ENCODE measurements at regions not wholly inside any gene's neighbourhood (a gene's known extent, or its start where the extent isn't known, plus 50 kb on each side); places are given as distances from the start of the nearest gene placed in this dataset.
A peak's percentile ranks its signal among the peaks of the same experiment; 100 is the strongest.

GRCh38 chr2:219692521-219692920 is 65.1 kb downstream of the SLC4A3 start:
- no peak overlapping the region for H3K4me3 ChIP-seq (ENCODE audit: extremely low read depth, insufficient read depth, low read length, poor library complexity, severe bottlenecking)
- H3K4me1 ChIP-seq (ENCODE audit: control insufficient read depth, insufficient read depth, low read length, poor library complexity, severe bottlenecking), result peaks cover 18% of the 10 kb centered on the region
- H3K36me3 ChIP-seq (ENCODE audit: control insufficient read depth, insufficient read depth, low read length), result no peaks in the 10 kb centered on the region
- 87 to 100% methylated on average over 2 to 3 of the region's 5 CpGs for WGBS, 2 experiments (ENCODE audit: insufficient coverage in 2 of 2)
- H3K9me3 ChIP-seq (ENCODE audit: control insufficient read depth, low read length), result no peaks in the 10 kb centered on the region
- H3K27ac ChIP-seq (ENCODE audit: low read depth, low read length, severe bottlenecking), result no peak overlapping the region

GRCh38 chr2:219695145-219695709 is 67.8 kb downstream of the SLC4A3 start:
- H3K36me3 ChIP-seq (ENCODE audit: control insufficient read depth, insufficient read depth, low read length), result no peaks in the 10 kb centered on the region
- H3K4me3 ChIP-seq (ENCODE audit: extremely low read depth, insufficient read depth, low read length, poor library complexity, severe bottlenecking), result no peak overlapping the region
- WGBS, 2 experiments (ENCODE audit: insufficient coverage in 2 of 2), result 71 to 78% methylated on average over 1 to 3 of the region's 3 CpGs
- H3K27ac ChIP-seq (ENCODE audit: low read depth, low read length, severe bottlenecking), result no peak overlapping the region
- H3K4me1 ChIP-seq (ENCODE audit: control insufficient read depth, insufficient read depth, low read length, poor library complexity, severe bottlenecking), result peaks cover 6% of the 10 kb centered on the region
- no peaks in the 10 kb centered on the region for H3K9me3 ChIP-seq (ENCODE audit: control insufficient read depth, low read length)

- Histone ChIP-seq H3K9me3 (ENCODE audit: control insufficient read depth, low read length) (no peaks in the 10 kb centered on the region), H3K4me3 (ENCODE audit: extremely low read depth, insufficient read depth, low read length, poor library complexity, severe bottlenecking) (no peak overlapping the region), H3K36me3 (ENCODE audit: control insufficient read depth, insufficient read depth, low read length) (no peaks in the 10 kb centered on the region), H3K4me1 (ENCODE audit: control insufficient read depth, insufficient read depth, low read length, poor library complexity, severe bottlenecking) (peaks cover 14% of the 10 kb centered on the region), H3K27ac (ENCODE audit: low read depth, low read length, severe bottlenecking) (no peak overlapping the region)
- WGBS, 2 experiments (ENCODE audit: insufficient coverage in 2 of 2), result 79 to 80% methylated on average over 8 to 10 of the region's 12 CpGs
These were observed 70.6 kb downstream of the SLC4A3 start for GRCh38 chr2:219697811-219698747.

- Histone ChIP-seq H3K4me3 (ENCODE audit: extremely low read depth, insufficient read depth, low read length, poor library complexity, severe bottlenecking) (no peak overlapping the region), H3K36me3 (ENCODE audit: control insufficient read depth, insufficient read depth, low read length) (no peaks in the 10 kb centered on the region), H3K4me1 (ENCODE audit: control insufficient read depth, insufficient read depth, low read length, poor library complexity, severe bottlenecking) (peaks cover 15% of the 10 kb centered on the region), H3K27ac (ENCODE audit: low read depth, low read length, severe bottlenecking) (no peak overlapping the region), H3K9me3 (ENCODE audit: control insufficient read depth, low read length) (no peaks in the 10 kb centered on the region)
- WGBS, 2 experiments (ENCODE audit: insufficient coverage in 2 of 2), result 62 to 80% methylated on average over 5 to 8 of the region's 15 CpGs
These were observed 71.5 kb downstream of the SLC4A3 start for GRCh38 chr2:219698748-219699439.

- no peaks in the 10 kb centered on the region for H3K36me3 ChIP-seq (ENCODE audit: control insufficient read depth, insufficient read depth, low read length)
- 95 to 96% methylated on average over 5 to 6 of the region's 8 CpGs for WGBS, 2 experiments (ENCODE audit: insufficient coverage in 2 of 2)
- H3K4me1 ChIP-seq (ENCODE audit: control insufficient read depth, insufficient read depth, low read length, poor library complexity, severe bottlenecking), result peaks cover 15% of the 10 kb centered on the region
- H3K27ac ChIP-seq (ENCODE audit: low read depth, low read length, severe bottlenecking), result no peak overlapping the region
- no peaks in the 10 kb centered on the region for H3K9me3 ChIP-seq (ENCODE audit: control insufficient read depth, low read length)
- H3K4me3 ChIP-seq (ENCODE audit: extremely low read depth, insufficient read depth, low read length, poor library complexity, severe bottlenecking), result no peak overlapping the region
These were observed 72.0 kb downstream of the SLC4A3 start for GRCh38 chr2:219699440-219699821.

- Histone ChIP-seq H3K4me3 (ENCODE audit: extremely low read depth, insufficient read depth, low read length, poor library complexity, severe bottlenecking) (peak overlapping the region; percentile 3), H3K9me3 (ENCODE audit: control insufficient read depth, low read length) (no peaks in the 10 kb centered on the region), H3K36me3 (ENCODE audit: control insufficient read depth, insufficient read depth, low read length) (no peaks in the 10 kb centered on the region), H3K27ac (ENCODE audit: low read depth, low read length, severe bottlenecking) (no peak overlapping the region), H3K4me1 (ENCODE audit: control insufficient read depth, insufficient read depth, low read length, poor library complexity, severe bottlenecking) (peaks cover 15% of the 10 kb centered on the region)
- 52 to 63% methylated on average over 6 to 8 of the region's 8 CpGs for WGBS, 2 experiments (ENCODE audit: insufficient coverage in 2 of 2)
These were observed 74.6 kb downstream of the SLC4A3 start for GRCh38 chr2:219701847-219702634.

GRCh38 chr2:219702796-219703545 is 75.5 kb downstream of the SLC4A3 start:
- H3K36me3 ChIP-seq (ENCODE audit: control insufficient read depth, insufficient read depth, low read length), result no peaks in the 10 kb centered on the region
- H3K27ac ChIP-seq (ENCODE audit: low read depth, low read length, severe bottlenecking), result no peak overlapping the region
- no peaks in the 10 kb centered on the region for H3K9me3 ChIP-seq (ENCODE audit: control insufficient read depth, low read length)
- peaks cover 15% of the 10 kb centered on the region for H3K4me1 ChIP-seq (ENCODE audit: control insufficient read depth, insufficient read depth, low read length, poor library complexity, severe bottlenecking)
- 75 to 81% methylated on average over 6 to 7 of the region's 7 CpGs for WGBS, 2 experiments (ENCODE audit: insufficient coverage in 2 of 2)
- H3K4me3 ChIP-seq (ENCODE audit: extremely low read depth, insufficient read depth, low read length, poor library complexity, severe bottlenecking), result no peak overlapping the region

- Histone ChIP-seq H3K4me1 (ENCODE audit: control insufficient read depth, insufficient read depth, low read length, poor library complexity, severe bottlenecking) (peaks cover 15% of the 10 kb centered on the region), H3K9me3 (ENCODE audit: control insufficient read depth, low read length) (no peaks in the 10 kb centered on the region), H3K36me3 (ENCODE audit: control insufficient read depth, insufficient read depth, low read length) (no peaks in the 10 kb centered on the region), H3K27ac (ENCODE audit: low read depth, low read length, severe bottlenecking) (no peak overlapping the region), H3K4me3 (ENCODE audit: extremely low read depth, insufficient read depth, low read length, poor library complexity, severe bottlenecking) (no peak overlapping the region)
- WGBS, 2 experiments (ENCODE audit: insufficient coverage in 2 of 2), result 85 to 86% methylated on average over 1 to 2 of the region's 2 CpGs
These were observed 77.4 kb downstream of the SLC4A3 start for GRCh38 chr2:219704878-219705277.

GRCh38 chr2:219706823-219707281 is 79.4 kb downstream of the SLC4A3 start:
- peaks cover 13% of the 10 kb centered on the region for H3K4me1 ChIP-seq (ENCODE audit: control insufficient read depth, insufficient read depth, low read length, poor library complexity, severe bottlenecking)
- H3K9me3 ChIP-seq (ENCODE audit: control insufficient read depth, low read length), result no peaks in the 10 kb centered on the region
- H3K36me3 ChIP-seq (ENCODE audit: control insufficient read depth, insufficient read depth, low read length), result no peaks in the 10 kb centered on the region
- H3K4me3 ChIP-seq (ENCODE audit: extremely low read depth, insufficient read depth, low read length, poor library complexity, severe bottlenecking), result no peak overlapping the region
- H3K27ac ChIP-seq (ENCODE audit: low read depth, low read length, severe bottlenecking), result no peak overlapping the region
- WGBS, 2 experiments (ENCODE audit: insufficient coverage in 2 of 2), result 87 to 96% methylated on average over 4 of the region's 4 CpGs

All from mesodermal cell (in vitro differentiated cells).